B cell (primary cell): ENCODE measurements at regions not wholly inside any gene's neighbourhood (a gene's known extent, or its start where the extent isn't known, plus 50 kb on each side); places are given as distances from the start of the nearest gene placed in this dataset.

ENCODE experiments used
- ATAC-seq: fragments of 200-7000 bp; cut with Tn5 transposase; one replicate; pipeline ENCODE4 v1.10.0; 2021; ENCODE audit warnings: low read depth, mild to moderate bottlenecking, moderate number of reproducible peaks, moderate library complexity
- CTCF ChIA-PET: fragments of 350-600 bp; sonication (Branson Sonifier 250); formaldehyde crosslinking; loops from one replicate; lab custom pipeline; 2021; ENCODE audit warnings: antibody characterized with exemption, inconsistent platforms; lab: Charles Lee
- POLR2A ChIA-PET: fragments of 350-600 bp; sonication (Branson Sonifier 250); formaldehyde crosslinking; loops from one replicate; lab custom pipeline; 2021; ENCODE audit warnings: antibody characterized with exemption; lab: Charles Lee
- DNase-seq: peaks from one replicate; pipeline ENCODE4 v3.0.0; 2013
- H2AFZ ChIP-seq: 2 replicates; pipeline ENCODE4 v1.6.1; 2012; ENCODE audit warnings: mild to moderate bottlenecking, low read depth, low read length; ENCODE audit not compliant: insufficient read depth, poor library complexity, severe bottlenecking
- H3K27ac ChIP-seq, 2 donors: 1 replicate in 1 of 2; 2 replicates in 1 of 2; pipeline ENCODE4 v1.5.1; 2012 to 2013; ENCODE audit warnings: low read length in 2 of 2, mild to moderate bottlenecking in 2 of 2, moderate library complexity in 1 of 2
- H3K27me3 ChIP-seq, 4 experiments: fragments of 200-600 bp in 1 of 4; sonication (generic) in 1 of 4; replicated peaks in 1 of 4; 1 replicate in 2 of 4; 2 replicates in 2 of 4; pipeline versions ENCODE4 v1.6.1 to v1.7.0; 2013 to 2016; ENCODE audit warnings: low read length in 3 of 4, mild to moderate bottlenecking in 2 of 4, mixed read lengths in 1 of 4, moderate library complexity in 1 of 4; ENCODE audit not compliant: insufficient read depth in 4 of 4, control insufficient read depth in 3 of 4; ENCODE audit errors: control extremely low read depth in 1 of 4
- H3K36me3 ChIP-seq, 2 experiments: replicated peaks in 1 of 2; 1 replicate in 1 of 2; 2 replicates in 1 of 2; pipeline versions ENCODE4 v1.6.1 to v1.7.1; 2013; ENCODE audit warnings: low read length in 1 of 2; ENCODE audit not compliant: insufficient read depth in 2 of 2, control insufficient read depth in 1 of 2; ENCODE audit errors: control extremely low read depth in 1 of 2, extremely low read depth in 1 of 2
- H3K4me1 ChIP-seq, 2 donors: fragments of 200-600 bp in 1 of 2; sonication (generic) in 1 of 2; 1 replicate in 1 of 2; 2 replicates in 1 of 2; pipeline versions ENCODE4 v1.5.1 to v1.6.1; 2013 to 2017; ENCODE audit warnings: low read length in 2 of 2; ENCODE audit not compliant: control insufficient read depth in 2 of 2, insufficient read depth in 2 of 2
- H3K4me2 ChIP-seq: replicated peaks from 2 replicates; pipeline ENCODE3; 2012; ENCODE audit warnings: mild to moderate bottlenecking, low read depth, low read length; ENCODE audit not compliant: poor library complexity, severe bottlenecking
- H3K4me3 ChIP-seq, 5 experiments: fragments of 200-600 bp in 1 of 5; sonication (generic) in 1 of 5; 1 replicate in 3 of 5; 2 replicates in 2 of 5; pipeline versions ENCODE4 v1.5.1 to v1.7.0; 2011 to 2016; ENCODE audit warnings: low read length in 4 of 5, mild to moderate bottlenecking in 4 of 5, low read depth in 2 of 5, control low read depth in 1 of 5, moderate library complexity in 1 of 5; ENCODE audit not compliant: insufficient read depth in 1 of 5; ENCODE audit errors: control extremely low read depth in 1 of 5, extremely low read depth in 1 of 5
- H3K79me2 ChIP-seq: fragments of 200-600 bp; sonication (generic); one replicate; pipeline ENCODE4 v1.6.0; 2016; ENCODE audit warnings: low read length; ENCODE audit not compliant: control insufficient read depth, insufficient read depth
- H3K9ac ChIP-seq: fragments of 200-600 bp; sonication (generic); 2 replicates; pipeline ENCODE4 v1.6.1; 2017; ENCODE audit warnings: mild to moderate bottlenecking, low read length, moderate library complexity
- H3K9me3 ChIP-seq, 3 donors: one replicate each; pipeline versions ENCODE4 v1.6.1 to v1.7.1; 2013; ENCODE audit warnings: low read length in 2 of 3; ENCODE audit not compliant: control insufficient read depth in 2 of 3, insufficient read depth in 1 of 3; ENCODE audit errors: control extremely low read depth in 1 of 3
- H4K20me1 ChIP-seq: 2 replicates; pipeline ENCODE4 v1.6.0; 2012; ENCODE audit warnings: mild to moderate bottlenecking, low read length; ENCODE audit not compliant: insufficient read depth, control insufficient read depth, poor library complexity, severe bottlenecking
- H3K27ac Mint-ChIP-seq: one replicate; pipeline ENCODE4 v1.8.0; 2021; ENCODE audit warnings: mixed read lengths
- H3K27me3 Mint-ChIP-seq: one replicate; pipeline ENCODE4 v1.8.0; 2021; ENCODE audit warnings: mixed read lengths
- H3K4me1 Mint-ChIP-seq: one replicate; pipeline ENCODE4 v1.8.0; 2021; ENCODE audit warnings: mixed read lengths
- H3K4me3 Mint-ChIP-seq: one replicate; pipeline ENCODE4 v1.8.0; 2021; ENCODE audit warnings: mixed read lengths
- H3K9me3 Mint-ChIP-seq: one replicate; pipeline ENCODE4 v1.8.0; 2022; ENCODE audit warnings: mixed read lengths; ENCODE audit not compliant: insufficient read depth
- EZH2 ChIP-seq: IDR thresholded peaks from 2 replicates; pipeline ENCODE4 v1.6.1; 2012; ENCODE audit warnings: borderline replicate concordance, low read depth, mild to moderate bottlenecking, moderate library complexity, low read length; ENCODE audit not compliant: insufficient read depth, poor library complexity, severe bottlenecking
- WGBS: methylation state at CpG from one replicate; pipeline ENCODE4 v1.1.5; 2013; ENCODE audit warnings: missing lambda C conversion rate; ENCODE audit not compliant: insufficient coverage; 5-methylcytosine and 5-hydroxymethylcytosine counted together
- intact Hi-C: fragments of 100-400 bp; cut with micrococcal nuclease; formaldehyde crosslinking; loops from one replicate; pipeline ENCODE4 v1.10.0; 2022
- TF ChIP-seq, protein P1 (sequence below): fragments of 200-600 bp; IDR thresholded peaks from one replicate; pipeline ENCODE4 v1.8.0; 2022; ENCODE audit warnings: antibody characterized with exemption, mild to moderate bottlenecking

DNA sequence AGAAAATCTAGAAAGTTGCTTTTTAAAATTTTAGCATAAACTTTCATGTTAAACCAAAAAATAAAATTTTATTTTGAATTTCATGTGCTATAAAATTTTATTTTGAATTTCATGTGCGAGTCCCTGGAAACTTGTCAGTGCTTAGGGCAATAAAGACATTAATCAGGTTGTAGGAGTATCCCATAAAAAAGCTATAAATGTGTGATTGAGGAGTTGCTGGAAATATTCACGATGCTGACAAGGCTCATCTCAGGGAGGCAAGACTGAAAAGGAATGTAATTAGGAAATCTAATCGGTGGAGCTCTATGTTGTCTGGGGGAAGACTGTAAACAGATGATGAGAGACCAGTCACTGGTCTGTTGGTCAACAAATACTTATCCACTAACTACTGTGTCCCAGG is 117.9 kb downstream of the LRIG2 start:
- H3K4me2 ChIP-seq: no peak overlapping the region
- no peak for DNase-seq
- no peak overlapping the region for H3K27ac ChIP-seq
- H3K27me3 ChIP-seq: peaks cover 0 to 4% (median 0%) of the 10 kb centered on the region in 4 experiments
- intact Hi-C loops: no loop called here
- Mint-ChIP-seq H3K27ac (no peak overlapping the region), H3K27me3 (peaks cover 21% of the 10 kb centered on the region), H3K9me3 (peaks cover 7% of the 10 kb centered on the region), H3K4me1 (peaks cover 11% of the 10 kb centered on the region), H3K4me3 (no peak overlapping the region)
- TF ChIP-seq, protein P1, sequence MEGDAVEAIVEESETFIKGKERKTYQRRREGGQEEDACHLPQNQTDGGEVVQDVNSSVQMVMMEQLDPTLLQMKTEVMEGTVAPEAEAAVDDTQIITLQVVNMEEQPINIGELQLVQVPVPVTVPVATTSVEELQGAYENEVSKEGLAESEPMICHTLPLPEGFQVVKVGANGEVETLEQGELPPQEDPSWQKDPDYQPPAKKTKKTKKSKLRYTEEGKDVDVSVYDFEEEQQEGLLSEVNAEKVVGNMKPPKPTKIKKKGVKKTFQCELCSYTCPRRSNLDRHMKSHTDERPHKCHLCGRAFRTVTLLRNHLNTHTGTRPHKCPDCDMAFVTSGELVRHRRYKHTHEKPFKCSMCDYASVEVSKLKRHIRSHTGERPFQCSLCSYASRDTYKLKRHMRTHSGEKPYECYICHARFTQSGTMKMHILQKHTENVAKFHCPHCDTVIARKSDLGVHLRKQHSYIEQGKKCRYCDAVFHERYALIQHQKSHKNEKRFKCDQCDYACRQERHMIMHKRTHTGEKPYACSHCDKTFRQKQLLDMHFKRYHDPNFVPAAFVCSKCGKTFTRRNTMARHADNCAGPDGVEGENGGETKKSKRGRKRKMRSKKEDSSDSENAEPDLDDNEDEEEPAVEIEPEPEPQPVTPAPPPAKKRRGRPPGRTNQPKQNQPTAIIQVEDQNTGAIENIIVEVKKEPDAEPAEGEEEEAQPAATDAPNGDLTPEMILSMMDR: no peak
- TF ChIP-seq EZH2: no peak
- no peak for ATAC-seq
- H3K4me1 ChIP-seq: peaks cover 0 to 5% of the 10 kb centered on the region in 2 donors
- H3K4me3 ChIP-seq: no peak overlapping the region
- POLR2A ChIA-PET: no interaction called here
- H3K9ac ChIP-seq: no peak overlapping the region
- peaks cover 0 to 7% (median 0%) of the 10 kb centered on the region in 3 donors for H3K9me3 ChIP-seq
- 90% methylated on average over 2 of the region's 3 CpGs for WGBS
- H4K20me1 ChIP-seq: no peaks in the 10 kb centered on the region
- no peaks in the 10 kb centered on the region for H3K79me2 ChIP-seq
- H3K36me3 ChIP-seq: no peaks in the 10 kb centered on the region
- CTCF ChIA-PET: no interaction called here
- no peak overlapping the region for H2AFZ ChIP-seq

DNA sequence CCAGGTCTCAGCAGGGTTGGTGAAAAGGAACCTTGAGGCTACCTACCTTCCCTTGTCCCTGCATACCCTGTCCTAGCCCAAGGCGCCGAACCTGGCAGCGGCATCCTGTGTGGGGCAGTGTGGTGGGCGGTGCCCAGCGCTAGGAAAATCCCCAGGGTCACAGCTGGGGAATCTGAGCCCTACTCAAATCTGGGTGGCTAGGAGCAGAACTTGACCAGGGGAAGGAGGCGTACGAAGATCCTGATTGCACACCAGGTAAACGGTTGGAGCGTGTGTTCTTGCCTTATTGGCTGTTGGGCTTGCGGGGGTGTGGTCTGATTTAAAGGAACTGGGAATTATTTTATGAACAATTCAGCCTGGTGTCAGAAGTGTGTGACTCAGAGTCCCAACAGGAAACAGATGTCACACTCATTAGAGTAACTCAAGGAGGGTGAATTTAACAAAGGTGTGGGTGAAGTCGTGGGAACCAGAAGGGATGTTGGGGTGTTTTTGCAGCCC is 118.6 kb downstream of the LRIG2 start:
- Histone ChIP-seq H3K9me3 (peaks cover 0 to 7% (median 0%) of the 10 kb centered on the region in 3 donors), H3K27me3 (peaks cover 0 to 4% (median 0%) of the 10 kb centered on the region in 4 experiments), H3K9ac (no peak overlapping the region), H2AFZ (peak overlapping the region; percentile 16), H3K4me3 (no peak overlapping the region), H3K36me3 (no peaks in the 10 kb centered on the region), H3K27ac (no peak overlapping the region), H3K4me1 (peaks cover 0 to 5% of the 10 kb centered on the region in 2 donors), H3K79me2 (no peaks in the 10 kb centered on the region), H4K20me1 (no peaks in the 10 kb centered on the region), H3K4me2 (peak overlapping the region; percentile 24)
- Mint-ChIP-seq H3K27ac (no peak overlapping the region), H3K4me1 (peaks cover 11% of the 10 kb centered on the region), H3K27me3 (peaks cover 21% of the 10 kb centered on the region), H3K4me3 (peak overlapping the region; percentile 35), H3K9me3 (peaks cover 7% of the 10 kb centered on the region)
- ATAC-seq (peak; percentile 41), DNase-seq (no peak)
- ChIA-PET POLR2A (no interaction called here), CTCF (no interaction called here)
- WGBS: 51% methylated on average over 9 of the region's 11 CpGs
- TF ChIP-seq EZH2: no peak
- TF ChIP-seq, protein P1: no peak
- intact Hi-C loops: no loop called here
